ENCODE measurements at regions not wholly inside any gene's neighbourhood (a gene's known extent, or its start where the extent isn't known, plus 50 kb on each side); places are given as distances from the start of the nearest gene placed in this dataset.

DNA sequence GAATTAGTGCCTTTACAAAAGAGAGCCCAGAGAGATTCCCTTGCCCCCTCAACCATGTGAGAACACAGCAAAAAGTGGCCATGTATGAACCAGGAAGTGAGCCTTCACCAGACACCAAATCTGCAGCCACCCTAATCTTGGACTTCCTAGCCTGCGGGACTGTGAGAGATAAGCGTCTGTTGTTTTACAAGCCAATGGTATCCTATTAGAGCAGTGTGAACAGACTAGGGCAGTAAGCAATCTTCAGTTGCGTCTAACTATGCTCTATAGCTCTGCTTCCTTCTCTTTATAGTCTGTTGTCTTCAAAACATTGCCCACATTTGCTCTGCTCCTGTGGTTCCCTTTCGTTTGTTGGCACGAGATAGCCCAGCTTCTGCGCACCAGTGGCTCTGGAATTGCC lies 109.5 kb upstream of the FNDC3A start (continued):
- TF ChIP-seq, protein P1, sequence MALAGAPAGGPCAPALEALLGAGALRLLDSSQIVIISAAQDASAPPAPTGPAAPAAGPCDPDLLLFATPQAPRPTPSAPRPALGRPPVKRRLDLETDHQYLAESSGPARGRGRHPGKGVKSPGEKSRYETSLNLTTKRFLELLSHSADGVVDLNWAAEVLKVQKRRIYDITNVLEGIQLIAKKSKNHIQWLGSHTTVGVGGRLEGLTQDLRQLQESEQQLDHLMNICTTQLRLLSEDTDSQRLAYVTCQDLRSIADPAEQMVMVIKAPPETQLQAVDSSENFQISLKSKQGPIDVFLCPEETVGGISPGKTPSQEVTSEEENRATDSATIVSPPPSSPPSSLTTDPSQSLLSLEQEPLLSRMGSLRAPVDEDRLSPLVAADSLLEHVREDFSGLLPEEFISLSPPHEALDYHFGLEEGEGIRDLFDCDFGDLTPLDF (CRISPR knock-in tag; IDR thresholded peaks at IDR 0.05): no peak
- TF ChIP-seq ZNF766 (CRISPR knock-in tag; conservative IDR thresholded peaks at IDR 0.05) (0 out of 2 replicates have a peak, but pooled peaks have one; percentile 51), RB1 (IDR thresholded peaks at IDR 0.05; ENCODE audit: low read depth) (no peak), ZNF217 (CRISPR knock-in tag; IDR thresholded peaks at IDR 0.05) (no peak), TOE1 (IDR thresholded peaks at IDR 0.05; ENCODE audit: borderline replicate concordance) (no peak), TOE1 (CRISPR knock-in tag; IDR thresholded peaks at IDR 0.05; ENCODE audit: borderline replicate concordance, low read depth) (no peak), KLF10 (CRISPR knock-in tag; IDR thresholded peaks at IDR 0.05) (no peak), STAT5B (CRISPR knock-in tag; IDR thresholded peaks at IDR 0.05) (no peak), BRF1 (IDR thresholded peaks at IDR 0.05; ENCODE audit: borderline replicate concordance, extremely low read depth, insufficient read length) (no peak), SIN3B (IDR thresholded peaks at IDR 0.05; ENCODE audit: low read depth) (no peak), EHMT2 (IDR thresholded peaks at IDR 0.05) (no peak), L3MBTL2 (IDR thresholded peaks at IDR 0.05) (peak; percentile 40; the same call in 1 of the 2 replicates), ZBTB7A (IDR thresholded peaks at IDR 0.05; ENCODE audit: borderline replicate concordance, control insufficient read depth, low read depth, low read length) (no peak), TAF15 (IDR thresholded peaks at IDR 0.05; ENCODE audit: low read depth, low read length) (no peak), SMARCA5 (IDR thresholded peaks at IDR 0.05) (no peak), XRCC4 (IDR thresholded peaks at IDR 0.05; ENCODE audit: extremely low read depth, insufficient read depth, insufficient read length) (no peak), ZNF778 (CRISPR knock-in tag; IDR thresholded peaks at IDR 0.05) (no peak), BRD9 (IDR thresholded peaks at IDR 0.05; ENCODE audit: low read depth, partially characterized antibody) (no peak), PURB (CRISPR knock-in tag; IDR thresholded peaks at IDR 0.05; ENCODE audit: low read depth) (no peak)
- TF ChIP-seq, protein P2, sequence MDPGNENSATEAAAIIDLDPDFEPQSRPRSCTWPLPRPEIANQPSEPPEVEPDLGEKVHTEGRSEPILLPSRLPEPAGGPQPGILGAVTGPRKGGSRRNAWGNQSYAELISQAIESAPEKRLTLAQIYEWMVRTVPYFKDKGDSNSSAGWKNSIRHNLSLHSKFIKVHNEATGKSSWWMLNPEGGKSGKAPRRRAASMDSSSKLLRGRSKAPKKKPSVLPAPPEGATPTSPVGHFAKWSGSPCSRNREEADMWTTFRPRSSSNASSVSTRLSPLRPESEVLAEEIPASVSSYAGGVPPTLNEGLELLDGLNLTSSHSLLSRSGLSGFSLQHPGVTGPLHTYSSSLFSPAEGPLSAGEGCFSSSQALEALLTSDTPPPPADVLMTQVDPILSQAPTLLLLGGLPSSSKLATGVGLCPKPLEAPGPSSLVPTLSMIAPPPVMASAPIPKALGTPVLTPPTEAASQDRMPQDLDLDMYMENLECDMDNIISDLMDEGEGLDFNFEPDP (CRISPR knock-in tag; IDR thresholded peaks at IDR 0.05): no peak
- TF ChIP-seq, protein P3, sequence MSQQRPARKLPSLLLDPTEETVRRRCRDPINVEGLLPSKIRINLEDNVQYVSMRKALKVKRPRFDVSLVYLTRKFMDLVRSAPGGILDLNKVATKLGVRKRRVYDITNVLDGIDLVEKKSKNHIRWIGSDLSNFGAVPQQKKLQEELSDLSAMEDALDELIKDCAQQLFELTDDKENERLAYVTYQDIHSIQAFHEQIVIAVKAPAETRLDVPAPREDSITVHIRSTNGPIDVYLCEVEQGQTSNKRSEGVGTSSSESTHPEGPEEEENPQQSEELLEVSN (IDR thresholded peaks at IDR 0.05; ENCODE audit: borderline replicate concordance in 1 of 2, extremely low read depth in 1 of 2, insufficient read depth in 1 of 2, insufficient read length in 1 of 2, low read depth in 1 of 2, low read length in 1 of 2, poor library complexity in 1 of 2, severe bottlenecking in 1 of 2): no peak
- TF ChIP-seq, protein P4, sequence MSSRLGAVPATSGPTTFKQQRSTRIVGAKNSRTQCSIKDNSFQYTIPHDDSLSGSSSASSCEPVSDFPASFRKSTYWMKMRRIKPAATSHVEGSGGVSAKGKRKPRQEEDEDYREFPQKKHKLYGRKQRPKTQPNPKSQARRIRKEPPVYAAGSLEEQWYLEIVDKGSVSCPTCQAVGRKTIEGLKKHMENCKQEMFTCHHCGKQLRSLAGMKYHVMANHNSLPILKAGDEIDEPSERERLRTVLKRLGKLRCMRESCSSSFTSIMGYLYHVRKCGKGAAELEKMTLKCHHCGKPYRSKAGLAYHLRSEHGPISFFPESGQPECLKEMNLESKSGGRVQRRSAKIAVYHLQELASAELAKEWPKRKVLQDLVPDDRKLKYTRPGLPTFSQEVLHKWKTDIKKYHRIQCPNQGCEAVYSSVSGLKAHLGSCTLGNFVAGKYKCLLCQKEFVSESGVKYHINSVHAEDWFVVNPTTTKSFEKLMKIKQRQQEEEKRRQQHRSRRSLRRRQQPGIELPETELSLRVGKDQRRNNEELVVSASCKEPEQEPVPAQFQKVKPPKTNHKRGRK (tag; IDR thresholded peaks at IDR 0.05): no peak
- TF ChIP-seq, protein P5, sequence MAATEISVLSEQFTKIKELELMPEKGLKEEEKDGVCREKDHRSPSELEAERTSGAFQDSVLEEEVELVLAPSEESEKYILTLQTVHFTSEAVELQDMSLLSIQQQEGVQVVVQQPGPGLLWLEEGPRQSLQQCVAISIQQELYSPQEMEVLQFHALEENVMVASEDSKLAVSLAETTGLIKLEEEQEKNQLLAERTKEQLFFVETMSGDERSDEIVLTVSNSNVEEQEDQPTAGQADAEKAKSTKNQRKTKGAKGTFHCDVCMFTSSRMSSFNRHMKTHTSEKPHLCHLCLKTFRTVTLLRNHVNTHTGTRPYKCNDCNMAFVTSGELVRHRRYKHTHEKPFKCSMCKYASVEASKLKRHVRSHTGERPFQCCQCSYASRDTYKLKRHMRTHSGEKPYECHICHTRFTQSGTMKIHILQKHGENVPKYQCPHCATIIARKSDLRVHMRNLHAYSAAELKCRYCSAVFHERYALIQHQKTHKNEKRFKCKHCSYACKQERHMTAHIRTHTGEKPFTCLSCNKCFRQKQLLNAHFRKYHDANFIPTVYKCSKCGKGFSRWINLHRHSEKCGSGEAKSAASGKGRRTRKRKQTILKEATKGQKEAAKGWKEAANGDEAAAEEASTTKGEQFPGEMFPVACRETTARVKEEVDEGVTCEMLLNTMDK (IDR thresholded peaks at IDR 0.05; ENCODE audit: borderline replicate concordance, insufficient read depth, low read depth, low read length, poor library complexity, severe bottlenecking): no peak

Data from K562 (cell line).